HG02870 (cell line): ENCODE measurements at regions not wholly inside any gene's neighbourhood (a gene's known extent, or its start where the extent isn't known, plus 50 kb on each side); places are given as distances from the start of the nearest gene placed in this dataset.

Experiments used
- ATAC-seq: cut with Tn5 transposase; IDR thresholded peaks from one replicate; pipeline ENCODE4 v1.9.1; 2021; ENCODE audit warnings: mild to moderate bottlenecking, moderate library complexity; ENCODE audit not compliant: unreplicated experiment

DNA sequence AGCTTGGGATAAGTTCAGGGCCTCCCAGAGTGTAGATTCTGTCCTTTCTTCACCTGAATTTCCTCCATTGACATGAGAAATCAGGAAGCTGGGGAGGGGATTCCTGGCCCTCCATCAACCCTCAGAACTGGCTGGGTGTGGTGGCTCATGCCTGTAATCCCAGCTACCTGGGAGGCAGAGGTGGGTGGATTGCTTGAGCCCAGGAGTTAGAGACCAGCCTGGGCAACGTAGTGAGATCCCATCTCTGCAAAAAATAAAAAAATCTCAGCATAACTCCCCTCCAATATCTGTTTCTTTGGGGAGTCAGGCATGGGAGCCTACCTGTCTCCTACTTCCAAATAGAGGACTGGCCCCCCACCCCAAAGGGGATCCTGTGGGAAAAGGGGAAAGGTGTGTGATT is 59.8 kb upstream of the TBX3 start:
- no peak for ATAC-seq

DNA sequence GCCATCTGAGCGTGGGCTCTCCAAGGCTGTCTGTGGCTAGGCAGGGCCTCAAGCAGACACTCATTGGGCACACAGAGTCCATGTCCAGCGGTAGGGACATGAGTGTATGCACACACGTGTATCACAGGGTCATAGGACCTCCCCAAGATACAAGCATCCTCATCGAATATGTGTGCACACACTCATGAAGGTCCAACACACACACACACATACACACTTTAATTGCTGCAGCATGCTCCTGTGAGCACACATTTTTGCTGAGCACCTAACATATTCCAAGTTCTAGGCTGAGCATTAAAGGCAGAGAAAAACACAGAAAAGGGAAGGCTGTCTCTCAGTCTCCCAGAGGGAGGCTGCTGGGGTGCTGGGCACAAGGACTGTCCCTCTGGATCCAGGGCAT is 59.3 kb upstream of the TBX3 start:
- no peak for ATAC-seq

DNA sequence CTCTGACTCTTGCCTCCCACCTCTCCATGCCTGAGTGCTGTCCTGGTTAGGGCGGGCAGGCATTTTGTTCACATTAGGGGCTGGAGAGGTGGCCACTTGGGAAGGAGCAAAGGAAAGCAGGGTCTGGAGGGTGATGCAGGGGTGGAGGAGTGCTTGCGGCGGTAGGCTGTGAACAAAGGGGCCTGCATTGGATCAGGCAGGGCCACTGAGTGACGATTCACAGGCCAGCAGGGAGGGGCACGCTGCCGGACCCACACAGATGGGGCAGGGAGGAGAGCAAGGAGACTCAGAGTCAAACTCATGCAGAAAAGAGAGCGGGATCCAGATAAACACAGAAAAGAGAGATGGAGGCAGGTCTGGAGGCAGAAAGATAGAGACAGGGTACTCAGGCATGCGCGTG is 58.4 kb upstream of the TBX3 start:
- no peak for ATAC-seq

DNA sequence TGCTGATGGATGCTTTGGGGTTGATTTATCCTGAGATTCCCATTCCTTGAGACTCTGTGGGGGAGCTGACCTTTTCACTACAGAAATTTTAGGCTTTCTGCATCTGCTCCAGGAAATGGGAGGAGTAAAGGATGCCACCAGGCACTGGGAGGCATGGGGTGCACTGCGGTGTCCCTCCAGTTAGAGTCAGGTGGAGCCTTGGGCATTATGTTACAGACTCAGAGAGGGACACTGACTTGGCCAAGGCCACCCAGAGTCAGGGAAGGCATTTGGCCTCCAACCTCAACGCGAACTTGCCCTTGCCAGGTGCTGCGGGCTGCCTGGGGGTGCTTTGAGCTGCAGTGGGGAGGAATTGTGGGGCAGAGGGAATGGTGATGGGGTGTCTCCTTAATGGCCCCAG is 58.0 kb upstream of the TBX3 start:
- ATAC-seq, result no peak

DNA sequence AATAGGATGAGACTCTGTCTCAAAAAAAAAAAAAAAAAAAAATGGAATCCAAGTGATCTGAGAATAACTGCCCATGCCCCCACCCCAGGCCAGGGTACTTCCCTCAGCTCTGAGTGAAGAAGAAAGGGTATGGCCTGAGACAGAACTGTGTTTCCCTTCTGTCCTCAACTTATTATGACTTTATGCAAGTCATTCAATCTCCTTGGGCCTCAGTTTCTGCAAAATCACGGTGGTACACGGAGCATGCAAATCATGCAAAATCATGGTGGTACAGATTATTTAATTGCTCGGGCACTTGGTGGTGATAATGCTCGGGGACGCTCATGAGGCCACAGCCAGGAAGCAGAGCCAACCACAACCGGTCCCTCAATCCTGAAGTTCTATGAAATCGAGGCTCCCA is 56.5 kb upstream of the TBX3 start:
- ATAC-seq, result no peak

DNA sequence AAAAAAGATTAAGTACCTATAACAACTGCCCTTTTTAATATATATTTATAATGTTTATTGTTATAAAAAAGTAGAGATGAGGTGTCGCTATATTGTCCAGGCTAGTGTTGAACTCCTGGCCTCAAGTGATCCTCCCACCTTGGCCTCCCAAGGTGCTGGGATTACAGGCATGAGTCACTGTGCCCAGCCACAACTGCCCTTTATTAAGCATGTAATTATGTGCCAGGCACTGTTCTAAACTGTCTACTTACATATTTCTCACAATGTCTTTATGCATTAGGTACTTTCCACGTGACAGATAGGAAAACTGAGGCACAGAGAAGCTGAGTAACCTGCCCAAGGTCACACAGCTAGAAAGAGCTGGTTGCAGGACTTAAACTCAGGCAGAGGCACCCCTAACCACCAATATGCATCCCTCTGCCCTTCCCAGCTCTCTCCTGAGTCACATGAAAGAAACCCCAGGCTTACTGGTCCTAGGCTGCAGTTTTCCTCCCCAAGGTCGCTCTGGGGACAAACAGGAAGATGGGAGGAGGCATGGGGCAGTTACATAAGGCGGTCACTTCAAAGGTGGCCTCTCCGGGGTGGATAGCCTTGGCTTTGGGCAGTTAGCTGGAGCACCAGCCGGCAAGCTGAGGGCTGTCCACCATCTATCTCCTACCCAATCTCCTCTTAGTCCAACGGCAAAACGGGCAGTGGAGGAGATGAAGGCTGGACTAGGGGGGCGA is 54.6 kb upstream of the TBX3 start:
- no peak for ATAC-seq

DNA sequence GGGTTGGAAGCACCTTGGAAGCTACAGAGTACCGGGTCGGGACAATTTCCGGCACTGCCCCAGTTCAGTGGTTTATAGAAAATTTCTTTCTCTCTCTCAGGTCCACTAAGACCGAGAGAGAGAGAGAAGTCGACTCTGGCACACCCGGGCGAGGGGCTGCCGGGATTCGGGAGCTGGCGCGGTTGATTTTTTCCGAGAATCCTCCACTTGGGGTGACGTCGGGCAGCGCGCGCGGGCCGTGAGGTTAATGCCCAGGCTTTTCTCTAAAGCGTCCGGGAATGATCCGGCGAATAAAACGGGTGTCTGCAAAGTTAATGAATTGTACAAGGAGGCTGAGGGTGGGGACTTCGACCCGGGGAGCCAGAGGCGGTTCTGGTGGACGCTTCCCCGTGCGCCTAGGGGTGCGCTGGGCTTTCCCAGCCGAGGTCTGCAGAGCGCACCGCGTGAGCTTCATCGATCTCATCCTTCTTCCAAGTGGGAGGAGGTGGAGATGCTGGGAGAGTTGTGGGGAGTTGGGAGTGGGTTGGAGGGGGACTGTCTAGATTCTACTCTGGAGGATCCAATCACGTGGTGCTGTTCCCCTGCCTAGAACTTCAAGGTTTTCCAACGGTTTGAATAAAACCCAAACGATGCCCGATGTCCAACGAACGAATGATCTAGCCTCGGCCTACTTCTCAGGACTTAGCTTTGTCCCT is 51.9 kb upstream of the TBX3 start:
- ATAC-seq, result no peak

DNA sequence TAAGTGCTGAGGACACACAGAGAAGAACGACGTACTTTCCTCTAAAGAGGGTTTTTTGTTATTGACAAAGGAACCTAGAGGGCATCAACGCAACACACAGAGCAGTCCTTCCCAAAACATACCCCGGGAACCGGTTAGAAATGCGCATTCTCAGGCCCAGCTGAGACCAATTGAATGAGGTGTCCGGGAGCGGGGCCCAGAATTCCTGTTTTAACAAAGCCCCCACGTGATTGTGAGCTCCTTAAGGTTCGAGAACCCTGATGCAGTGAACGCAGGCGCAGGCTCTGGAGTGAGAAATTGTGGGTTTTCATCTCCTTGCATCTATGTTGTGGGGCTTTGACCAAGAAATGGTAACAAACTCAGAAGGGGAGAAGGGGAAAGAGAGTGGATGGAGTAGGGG is 51.0 kb upstream of the TBX3 start:
- ATAC-seq, result no peak

DNA sequence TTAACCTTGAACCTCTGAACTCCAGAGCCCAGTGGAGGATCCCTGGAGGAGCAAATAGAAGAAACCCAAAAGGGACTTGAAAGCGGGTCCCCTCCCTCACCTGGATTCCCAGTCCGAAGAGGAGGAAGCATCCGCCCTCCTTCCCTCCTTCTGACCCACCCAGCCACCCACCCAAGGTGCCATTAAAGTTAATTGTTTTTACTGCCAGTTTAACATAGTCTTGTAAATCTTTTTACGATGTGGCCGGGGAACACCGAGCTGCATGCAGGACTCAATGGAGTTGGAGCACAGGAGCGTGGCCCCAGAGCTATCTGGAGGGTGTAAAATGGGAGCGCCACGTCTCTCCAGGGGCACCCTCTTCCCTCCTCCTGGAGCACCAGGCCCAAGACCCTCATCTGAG is 49.9 kb upstream of the TBX3 start:
- no peak for ATAC-seq
